IMR-90 (cell line): ENCODE measurements at regions not wholly inside any gene's neighbourhood (a gene's known extent, or its start where the extent isn't known, plus 50 kb on each side); places are given as distances from the start of the nearest gene placed in this dataset.
A peak's percentile ranks its signal among the peaks of the same experiment; 100 is the strongest.

Experiments
- ATAC-seq: fragments of 200-7000 bp; cut with Tn5 transposase; 2 replicates; pipeline ENCODE4 v1.9.1; 2020; ENCODE audit warnings: low read depth, mild to moderate bottlenecking, moderate library complexity
- BruUV-seq: library from RNA; stranded (reverse); fragments of 400-500 nt; replicated peaks from 2 replicates; lab custom pipeline; 2021; lab: Mats Ljungman, UMichigan
- CTCF ChIA-PET: fragments of 300-600 bp; formaldehyde crosslinking; extraction: SDS; loops from one replicate; lab custom pipeline; 2021; ENCODE audit warnings: antibody characterized with exemption; lab: Yijun Ruan, JAX
- POLR2A ChIA-PET: fragments of 300-600 bp; sonication (Branson Sonifier 250); formaldehyde crosslinking; loops from one replicate; lab custom pipeline; 2022; ENCODE audit warnings: antibody characterized with exemption; ENCODE audit not compliant: unreplicated experiment; lab: Charles Lee
- DNase-seq: peaks from one replicate; pipeline ENCODE4 v3.0.0; 2013
- H2AFZ ChIP-seq: replicated peaks from 2 replicates; pipeline ENCODE3; 2013; ENCODE audit warnings: low read length, mild to moderate bottlenecking; ENCODE audit not compliant: poor library complexity
- H2AK5ac ChIP-seq: 2 replicates; pipeline ENCODE4 v1.6.1; 2013; ENCODE audit warnings: low read depth, low read length, inconsistent platforms
- H2AK9ac ChIP-seq: replicated peaks from 2 replicates; pipeline ENCODE3; 2013; ENCODE audit warnings: mild to moderate bottlenecking, low read depth, low read length, moderate library complexity; ENCODE audit not compliant: poor library complexity
- H2BK120ac ChIP-seq: 2 replicates; pipeline ENCODE4 v1.6.1; 2013; ENCODE audit warnings: low read depth, low read length, inconsistent platforms
- H2BK15ac ChIP-seq: 3 replicates; pipeline ENCODE4 v1.6.1; 2013; ENCODE audit warnings: low read depth, low read length, inconsistent platforms
- H2BK20ac ChIP-seq: 2 replicates; pipeline ENCODE4 v1.6.1; 2013; ENCODE audit warnings: low read depth, mild to moderate bottlenecking, inconsistent platforms, low read length, moderate library complexity
- H2BK5ac ChIP-seq: 2 replicates; pipeline ENCODE4 v1.6.1; 2013; ENCODE audit warnings: mild to moderate bottlenecking, low read depth, low read length, inconsistent platforms; ENCODE audit not compliant: poor library complexity, severe bottlenecking
- H3K14ac ChIP-seq: replicated peaks from 2 replicates; pipeline ENCODE4 v1.6.1; 2013; ENCODE audit warnings: low read depth, low read length, inconsistent platforms
- H3K18ac ChIP-seq: 2 replicates; pipeline ENCODE4 v1.6.1; 2013; ENCODE audit warnings: low read depth, low read length, control low read depth
- H3K23ac ChIP-seq: 2 replicates; pipeline ENCODE4 v1.6.1; 2013; ENCODE audit warnings: low read depth, low read length, inconsistent platforms
- H3K27ac ChIP-seq: 2 replicates; pipeline ENCODE4 v1.5.1; 2013; ENCODE audit warnings: mild to moderate bottlenecking, control low read depth, low read length; ENCODE audit not compliant: insufficient read depth
- H3K27me3 ChIP-seq: 2 replicates; pipeline ENCODE4 v1.6.1; 2013; ENCODE audit warnings: low read length; ENCODE audit not compliant: control insufficient read depth, insufficient read depth
- H3K36me3 ChIP-seq: 2 replicates; pipeline ENCODE4 v1.6.1; 2013; ENCODE audit warnings: low read length, mixed read lengths; ENCODE audit not compliant: control insufficient read depth, insufficient read depth
- H3K4ac ChIP-seq: 2 replicates; pipeline ENCODE4 v1.6.1; 2013; ENCODE audit warnings: low read depth, low read length, inconsistent platforms
- H3K4me1 ChIP-seq: 2 replicates; pipeline ENCODE4 v1.6.1; 2013; ENCODE audit warnings: low read length, mixed read lengths; ENCODE audit not compliant: control insufficient read depth, insufficient read depth
- H3K4me2 ChIP-seq: 2 replicates; pipeline ENCODE4 v1.6.1; 2013; ENCODE audit warnings: low read depth, mild to moderate bottlenecking, control low read depth, low read length, moderate library complexity
- H3K4me3 ChIP-seq: 2 replicates; pipeline ENCODE4 v1.5.1; 2013; ENCODE audit warnings: low read depth, mild to moderate bottlenecking, control low read depth, low read length, moderate library complexity; ENCODE audit not compliant: insufficient read depth
- H3K56ac ChIP-seq: 2 replicates; pipeline ENCODE4 v1.6.1; 2013; ENCODE audit warnings: low read length, inconsistent platforms; ENCODE audit not compliant: insufficient read depth; ENCODE audit errors: extremely low read depth
- H3K79me1 ChIP-seq, 2 experiments: 2 replicates each; pipeline ENCODE4 v1.6.1; 2013; ENCODE audit warnings: low read length in 2 of 2, inconsistent platforms in 1 of 2, low read depth in 1 of 2
- H3K9ac ChIP-seq: 2 replicates; pipeline ENCODE4 v1.6.1; 2013; ENCODE audit warnings: low read depth, low read length, control low read depth
- H3K9me1 ChIP-seq: 2 replicates; pipeline ENCODE4 v1.6.1; 2013; ENCODE audit warnings: low read length, inconsistent platforms; ENCODE audit not compliant: insufficient read depth
- H3K9me3 ChIP-seq: 2 replicates; pipeline ENCODE4 v1.6.1; 2013; ENCODE audit warnings: low read length; ENCODE audit not compliant: control insufficient read depth, insufficient read depth
- H4K20me1 ChIP-seq: 2 replicates; pipeline ENCODE4 v1.6.1; 2013; ENCODE audit warnings: low read length, inconsistent platforms; ENCODE audit not compliant: insufficient read depth
- H4K5ac ChIP-seq: 2 replicates; pipeline ENCODE4 v1.6.1; 2013; ENCODE audit warnings: mild to moderate bottlenecking, low read depth, low read length, control low read depth
- H4K8ac ChIP-seq, 2 experiments: 2 replicates each; pipeline ENCODE4 v1.6.1; 2013; ENCODE audit warnings: low read depth in 2 of 2, low read length in 2 of 2, control low read depth in 1 of 2, inconsistent platforms in 1 of 2
- H4K91ac ChIP-seq: 2 replicates; pipeline ENCODE4 v1.6.1; 2013; ENCODE audit warnings: low read depth, low read length, inconsistent platforms; ENCODE audit not compliant: insufficient read depth
- FOS ChIP-seq: fragments of 150-350 bp; IDR thresholded peaks from 2 replicates; pipeline ENCODE4 v1.6.1; 2016; ENCODE audit warnings: low read depth, low read length
- MAFK ChIP-seq: IDR thresholded peaks from 2 replicates; pipeline ENCODE4 v1.6.1; 2012; ENCODE audit warnings: low read depth, low read length, improper control_type of control experiment
- WGBS, 2 experiments: methylation state at CpG; one replicate each; pipeline versions ENCODE4 v1.1.5 to v1.1.7; 2013; ENCODE audit warnings: missing lambda C conversion rate in 2 of 2; ENCODE audit not compliant: insufficient read length in 1 of 2; ENCODE audit errors: extremely low coverage in 2 of 2; 5-methylcytosine and 5-hydroxymethylcytosine counted together
- dilution Hi-C: fragments of 300-500 bp; cut with HindIII; formaldehyde crosslinking; loops from one replicate; pipeline ENCODE4 v1.14.3; 2018; ENCODE audit warnings: low sequenced_read_pairs; ENCODE audit not compliant: unreplicated experiment
- in situ Hi-C: fragments of 300-500 bp; cut with MboI; formaldehyde crosslinking; loops from 3 replicates; pipeline ENCODE4 v1.14.3; 2019; ENCODE audit warnings: low sequenced_read_pairs, inconsistent platforms, mixed read lengths
- intact Hi-C: fragments of 100-400 bp; cut with micrococcal nuclease; formaldehyde crosslinking; loops from 2 replicates; pipeline ENCODE4 v1.10.0; 2022

GRCh38 chr4:81631958-81632441, 160.3 kb upstream of the RASGEF1B start:
- no peak overlapping the region for H2BK20ac ChIP-seq
- CTCF ChIA-PET: no interaction called here
- no peaks in the 10 kb centered on the region for H3K9me1 ChIP-seq
- no peak overlapping the region for H2BK15ac ChIP-seq
- dilution Hi-C loops (no loop called here), in situ Hi-C loops (no loop called here), intact Hi-C loops (no loop called here)
- H4K5ac ChIP-seq: no peak overlapping the region
- H2BK120ac ChIP-seq: no peak overlapping the region
- H3K56ac ChIP-seq: no peak overlapping the region
- H4K91ac ChIP-seq: no peak overlapping the region
- H4K20me1 ChIP-seq: no peaks in the 10 kb centered on the region
- POLR2A ChIA-PET: interaction anchor here (0.5 kb wide), 1 partner anchor 34 kb away, joined by 8 read pairs; no protein-coding TSS in a partner anchor
- peak; percentile 30; the same call in 1 of the 2 replicates for TF ChIP-seq MAFK
- TF ChIP-seq FOS: no peak
- H3K27me3 ChIP-seq: no peaks in the 10 kb centered on the region
- WGBS, 2 experiments: no CpG with 5 or more reads among the region's 4 CpGs
- H3K9me3 ChIP-seq: no peaks in the 10 kb centered on the region
- no peak overlapping the region for H2AFZ ChIP-seq
- no peak overlapping the region for H2AK9ac ChIP-seq
- H2BK5ac ChIP-seq: no peak overlapping the region
- ATAC-seq: peak; percentile 24
- H3K18ac ChIP-seq: no peak overlapping the region
- no peak overlapping the region for H3K4me2 ChIP-seq
- H3K9ac ChIP-seq: no peak overlapping the region
- no peaks in the 10 kb centered on the region for H3K36me3 ChIP-seq
- H3K27ac ChIP-seq: no peak overlapping the region
- no peak overlapping the region for H3K4me3 ChIP-seq
- H2AK5ac ChIP-seq: no peak overlapping the region
- no peaks in the 10 kb centered on the region for H3K4me1 ChIP-seq
- no peak overlapping the region for H3K23ac ChIP-seq
- H4K8ac ChIP-seq: no peak overlapping the region
- H3K4ac ChIP-seq: no peak overlapping the region
- no peaks in the 10 kb centered on the region for H3K79me1 ChIP-seq
- H3K14ac ChIP-seq: no peak overlapping the region
- DNase-seq: peak; percentile 43
- no TSS peak for BruUV-seq
